ENCODE measurements at regions not wholly inside any gene's neighbourhood (a gene's known extent, or its start where the extent isn't known, plus 50 kb on each side); places are given as distances from the start of the nearest gene placed in this dataset.

DNA sequence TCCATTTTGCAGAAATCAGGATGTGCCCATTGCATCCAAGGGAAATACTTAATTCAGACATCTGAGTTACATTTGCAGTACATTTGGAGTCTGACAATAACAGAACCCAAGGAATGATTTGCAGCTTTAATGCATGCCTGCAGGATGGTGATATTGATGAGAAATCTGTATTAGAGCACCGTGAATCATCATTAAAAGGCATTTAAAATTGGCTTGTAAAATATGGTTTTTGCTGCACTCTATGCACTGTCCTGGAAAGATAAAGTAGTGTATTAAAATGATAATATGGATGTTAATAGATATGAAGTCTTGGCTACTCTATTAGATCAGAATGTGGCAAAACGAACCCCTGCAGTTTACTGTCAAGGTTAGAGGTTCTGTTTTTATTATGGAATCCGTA is 556.9 kb downstream of the MAT2B start:
- TF ChIP-seq CTCF (IDR thresholded peaks at IDR 0.05) (no peak), POLR2A (IDR thresholded peaks at IDR 0.05) (no peak)
